Vagina (tissue), 2 donors: ENCODE measurements at regions not wholly inside any gene's neighbourhood (a gene's known extent, or its start where the extent isn't known, plus 50 kb on each side); places are given as distances from the start of the nearest gene placed in this dataset.

Source experiments
- DNase-seq, 2 donors: peaks; one replicate each; pipeline ENCODE4 v3.0.0-alpha.2; 2017; ENCODE audit errors: extremely low spot score in 2 of 2
- H3K27ac ChIP-seq: fragments of 200-600 bp; sonication (generic); one replicate; pipeline ENCODE4 v1.5.1; 2019
- H3K27me3 ChIP-seq: fragments of 200-600 bp; sonication (generic); one replicate; pipeline ENCODE4 v1.5.1; 2019
- H3K36me3 ChIP-seq, 2 donors: fragments of 200-600 bp; sonication (generic); one replicate each; pipeline ENCODE4 v1.5.1; 2017 to 2019
- H3K4me1 ChIP-seq: fragments of 200-600 bp; sonication (generic); one replicate; pipeline ENCODE4 v1.5.1; 2019
- H3K4me3 ChIP-seq, 2 donors: fragments of 200-600 bp; sonication (generic); 1 replicate in 1 of 2; 2 replicates in 1 of 2; pipeline ENCODE4 v1.5.1; 2016 to 2019
- H3K9me3 ChIP-seq: fragments of 200-600 bp; sonication (generic); one replicate; pipeline ENCODE4 v1.5.1; 2019
- CTCF ChIP-seq, 3 experiments: fragments of 450-650 bp in 2 of 3; fragments of 200-600 bp in 1 of 3; sonication (generic) in 1 of 3; IDR thresholded peaks; one replicate each; pipeline ENCODE4 v1.5.1; 2017 to 2019; ENCODE audit warnings: antibody characterized with exemption in 3 of 3, mild to moderate bottlenecking in 2 of 3, moderate library complexity in 2 of 3
- POLR2A ChIP-seq, 2 donors: fragments of 450-650 bp; IDR thresholded peaks; one replicate each; pipeline ENCODE4 v1.6.1; 2017; ENCODE audit warnings: antibody characterized with exemption in 2 of 2, mild to moderate bottlenecking in 2 of 2, moderate library complexity in 2 of 2
- POLR2AphosphoS5 ChIP-seq, 2 donors: sonication (generic); formaldehyde crosslinking; IDR thresholded peaks; one replicate each; pipeline ENCODE4 v1.9.0; 2017; ENCODE audit warnings: antibody characterized with exemption in 2 of 2, mild to moderate bottlenecking in 2 of 2, low read depth in 1 of 2; ENCODE audit not compliant: insufficient read depth in 1 of 2
- intact Hi-C: fragments of 100-400 bp; cut with DNase I; formaldehyde crosslinking; loops from one replicate; pipeline ENCODE4 v1.15.1; 2023

- intact Hi-C loops, result no loop called here
- TF ChIP-seq CTCF (IDR thresholded peaks at IDR 0.05), result no peak
- no peaks in the 10 kb centered on the region for H3K36me3 ChIP-seq
- H3K4me3 ChIP-seq, result no peak overlapping the region
- no peaks in the 10 kb centered on the region for H3K9me3 ChIP-seq
- H3K4me1 ChIP-seq, result no peaks in the 10 kb centered on the region
- no peak for DNase-seq
- no peak overlapping the region for H3K27ac ChIP-seq
- no peaks in the 10 kb centered on the region for H3K27me3 ChIP-seq
Measured at GRCh38 chr13:65868099-65868498, 1362.0 kb downstream of the PCDH9 start.

- Histone ChIP-seq H3K9me3 (no peaks in the 10 kb centered on the region), H3K27ac (no peak overlapping the region), H3K36me3 (no peaks in the 10 kb centered on the region), H3K4me3 (no peak overlapping the region), H3K27me3 (no peaks in the 10 kb centered on the region), H3K4me1 (no peaks in the 10 kb centered on the region)
- TF ChIP-seq POLR2AphosphoS5 (IDR thresholded peaks at IDR 0.05; ENCODE audit: insufficient read depth in 1 of 2, low read depth in 1 of 2), result no peak
- TF ChIP-seq CTCF (IDR thresholded peaks at IDR 0.05), result no peak
- no peak for TF ChIP-seq POLR2A (IDR thresholded peaks at IDR 0.05)
- intact Hi-C loops, result no loop called here
- no peak for DNase-seq
Measured at GRCh38 chr13:65866138-65866537, 1364.0 kb downstream of the PCDH9 start.

GRCh38 chr13:65865206-65865605 is 1364.9 kb downstream of the PCDH9 start:
- no peak for TF ChIP-seq POLR2A (IDR thresholded peaks at IDR 0.05)
- no peak for TF ChIP-seq POLR2AphosphoS5 (IDR thresholded peaks at IDR 0.05; ENCODE audit: insufficient read depth in 1 of 2, low read depth in 1 of 2)
- TF ChIP-seq CTCF (IDR thresholded peaks at IDR 0.05), result no peak
- Histone ChIP-seq H3K27me3 (no peaks in the 10 kb centered on the region), H3K4me3 (no peak overlapping the region), H3K9me3 (no peaks in the 10 kb centered on the region), H3K27ac (no peak overlapping the region), H3K4me1 (no peaks in the 10 kb centered on the region), H3K36me3 (no peaks in the 10 kb centered on the region)
- intact Hi-C loops, result no loop called here
- DNase-seq, result no peak

- Histone ChIP-seq H3K9me3 (no peaks in the 10 kb centered on the region), H3K36me3 (no peaks in the 10 kb centered on the region), H3K4me3 (no peak overlapping the region), H3K4me1 (no peaks in the 10 kb centered on the region), H3K27ac (no peak overlapping the region), H3K27me3 (no peaks in the 10 kb centered on the region)
- DNase-seq, result no peak
- intact Hi-C loops, result no loop called here
- TF ChIP-seq CTCF (IDR thresholded peaks at IDR 0.05) (no peak), POLR2AphosphoS5 (IDR thresholded peaks at IDR 0.05; ENCODE audit: insufficient read depth in 1 of 2, low read depth in 1 of 2) (no peak), POLR2A (IDR thresholded peaks at IDR 0.05) (no peak)
Measured at GRCh38 chr13:65864039-65864438, 1366.1 kb downstream of the PCDH9 start.

GRCh38 chr13:65860306-65860705 is 1369.8 kb downstream of the PCDH9 start:
- TF ChIP-seq POLR2A (IDR thresholded peaks at IDR 0.05) (no peak), CTCF (IDR thresholded peaks at IDR 0.05) (no peak), POLR2AphosphoS5 (IDR thresholded peaks at IDR 0.05; ENCODE audit: insufficient read depth in 1 of 2, low read depth in 1 of 2) (no peak)
- H3K27me3 ChIP-seq, result no peaks in the 10 kb centered on the region
- H3K4me1 ChIP-seq, result no peaks in the 10 kb centered on the region
- H3K9me3 ChIP-seq, result no peaks in the 10 kb centered on the region
- intact Hi-C loops, result no loop called here
- DNase-seq, result no peak
- no peaks in the 10 kb centered on the region for H3K36me3 ChIP-seq
- no peak overlapping the region for H3K4me3 ChIP-seq
- H3K27ac ChIP-seq, result no peak overlapping the region
